Central memory CD4-positive, alpha-beta T cell (primary cell): ENCODE measurements at regions not wholly inside any gene's neighbourhood (a gene's known extent, or its start where the extent isn't known, plus 50 kb on each side); places are given as distances from the start of the nearest gene placed in this dataset.
"Not testable (repeated sequence)": the region's sequence is repeated elsewhere in the genome, so short reads cannot be mapped to it uniquely, and the experiment has no call there.

Experiments
- DNase-seq: peaks from one replicate; pipeline ENCODE4 v3.0.0; 2022

- no peak for DNase-seq
These were observed 456.5 kb downstream of the EIPR1 start for GRCh38 chr2:2921011-2921720.

DNA sequence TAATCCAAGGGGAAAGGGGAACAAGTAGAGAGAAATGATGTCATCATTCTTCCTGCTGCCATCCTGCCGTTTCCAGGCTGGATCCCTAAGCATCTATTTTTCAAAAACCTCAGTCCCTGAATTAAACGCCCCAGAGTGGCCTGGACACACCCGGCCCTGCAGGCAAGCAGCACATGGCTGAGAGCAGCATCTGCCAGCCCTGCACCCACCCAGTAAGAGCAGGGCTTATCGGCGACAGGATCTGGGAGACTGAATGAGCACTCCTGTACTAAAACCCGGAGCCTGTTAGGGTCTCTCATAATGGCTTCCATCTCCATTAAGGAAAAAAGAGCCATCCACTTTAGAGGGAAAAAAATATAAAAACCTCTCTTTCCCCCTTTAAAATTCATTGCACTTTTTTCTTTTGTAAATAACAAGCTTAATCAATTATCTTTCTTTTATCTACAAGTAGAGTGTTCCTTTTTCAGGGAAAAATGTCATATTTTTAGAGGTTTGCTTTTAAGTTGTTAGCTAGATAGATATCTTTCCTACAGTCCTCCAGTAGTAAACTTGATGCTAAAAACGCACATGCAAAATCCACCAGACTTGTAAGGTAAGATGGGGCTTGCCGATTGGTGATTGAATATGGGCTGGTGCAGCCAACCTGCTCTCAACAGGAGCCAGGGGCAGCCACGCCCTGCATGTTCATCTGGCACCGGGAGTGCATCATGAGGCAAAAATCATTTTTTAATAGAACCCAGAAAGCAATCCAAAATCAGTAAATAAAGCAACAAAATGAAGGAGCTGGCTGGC is 457.8 kb downstream of the EIPR1 start:
- DNase-seq, result no peak

DNA sequence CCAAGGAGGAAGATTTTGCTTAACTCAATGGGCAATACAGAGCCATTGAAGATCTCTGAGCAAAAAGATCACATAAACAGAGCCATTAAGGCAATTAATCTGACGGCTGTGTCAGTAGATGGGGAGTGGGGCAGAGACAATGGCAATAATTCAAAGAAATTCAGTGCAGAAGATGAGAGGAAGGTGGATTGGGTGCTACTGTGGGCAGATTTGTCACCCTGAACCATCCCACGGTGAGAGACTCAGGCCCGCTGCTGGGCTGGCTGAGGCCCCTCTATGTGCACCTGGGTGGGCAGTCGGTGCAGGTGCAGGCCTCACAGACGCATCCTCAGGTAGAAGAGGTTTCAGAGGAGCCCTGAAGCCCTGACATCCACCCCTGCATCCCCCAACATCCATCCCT is 458.6 kb downstream of the EIPR1 start:
- no peak for DNase-seq

DNA sequence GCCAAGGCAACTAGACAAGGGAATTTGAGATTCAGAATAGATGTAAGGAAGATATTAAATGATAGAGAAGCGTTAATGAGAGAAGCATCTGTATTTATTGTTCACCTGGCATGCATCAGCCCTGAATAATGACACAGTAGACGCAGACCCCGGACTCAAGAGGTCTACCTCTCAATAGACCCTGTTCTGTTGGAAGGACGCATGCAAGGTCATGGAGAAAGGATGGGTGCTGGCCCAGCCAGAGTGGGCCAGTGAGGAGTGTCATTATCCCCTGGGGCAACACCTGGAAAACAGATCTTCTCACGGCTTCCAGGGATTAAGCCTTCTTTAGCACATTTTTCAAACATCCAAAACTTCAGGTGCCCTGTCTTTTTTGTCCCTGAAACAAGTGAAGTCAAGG is 461.0 kb downstream of the EIPR1 start:
- DNase-seq, result no peak

DNA sequence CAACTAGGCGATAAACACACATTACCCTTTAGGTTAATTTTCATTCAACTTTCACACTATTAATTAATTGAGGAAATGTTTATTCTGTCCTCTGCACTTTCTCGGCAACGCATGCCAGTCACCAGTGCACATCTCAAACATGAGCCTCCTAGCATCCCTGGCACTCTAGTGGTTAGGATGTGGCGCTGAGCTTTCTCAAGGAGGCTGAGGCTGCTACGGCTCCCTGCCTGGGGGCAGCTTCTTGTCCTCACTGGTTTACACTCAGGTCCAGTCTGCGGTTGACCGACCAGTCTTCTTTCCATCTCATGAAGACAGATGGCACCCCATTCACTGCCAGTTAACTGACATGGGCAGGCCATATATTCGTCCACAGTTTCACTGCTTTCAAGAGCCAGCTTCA is 463.4 kb downstream of the EIPR1 start:
- DNase-seq, result no peak

- no peak for DNase-seq
These were observed 464.0 kb downstream of the EIPR1 start for GRCh38 chr2:2913601-2914120.

- DNase-seq, result no peak
These were observed 464.9 kb downstream of the EIPR1 start for GRCh38 chr2:2912731-2913130.

DNA sequence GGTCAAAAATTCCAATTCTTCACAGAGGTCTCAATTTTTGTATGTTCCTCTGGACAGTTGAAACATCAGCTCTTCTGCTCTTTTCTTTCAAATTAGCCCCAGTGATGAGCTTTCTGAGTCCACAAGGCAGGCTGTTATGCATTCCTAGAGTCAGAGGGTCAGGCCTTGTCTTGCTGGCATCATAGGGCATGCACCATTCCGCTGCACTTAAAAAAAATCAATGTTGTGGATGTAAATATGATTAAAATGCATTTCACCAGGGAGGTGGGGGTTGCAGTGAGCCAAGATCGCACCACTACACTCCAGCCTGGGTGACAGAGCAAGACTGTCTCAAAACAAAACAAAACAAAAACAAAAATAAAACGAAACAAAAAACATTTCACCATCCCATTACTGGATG is 465.3 kb downstream of the EIPR1 start:
- no peak for DNase-seq

GRCh38 chr2:2910259-2910658 is 467.4 kb downstream of the EIPR1 start:
- no peak for DNase-seq

GRCh38 chr2:2909086-2910035 is 468.3 kb downstream of the EIPR1 start:
- no peak for DNase-seq

- no peak for DNase-seq
These were observed 471.5 kb downstream of the EIPR1 start for GRCh38 chr2:2906091-2906490.

GRCh38 chr2:2904721-2905350 is 472.8 kb downstream of the EIPR1 start:
- DNase-seq, result no peak

DNA sequence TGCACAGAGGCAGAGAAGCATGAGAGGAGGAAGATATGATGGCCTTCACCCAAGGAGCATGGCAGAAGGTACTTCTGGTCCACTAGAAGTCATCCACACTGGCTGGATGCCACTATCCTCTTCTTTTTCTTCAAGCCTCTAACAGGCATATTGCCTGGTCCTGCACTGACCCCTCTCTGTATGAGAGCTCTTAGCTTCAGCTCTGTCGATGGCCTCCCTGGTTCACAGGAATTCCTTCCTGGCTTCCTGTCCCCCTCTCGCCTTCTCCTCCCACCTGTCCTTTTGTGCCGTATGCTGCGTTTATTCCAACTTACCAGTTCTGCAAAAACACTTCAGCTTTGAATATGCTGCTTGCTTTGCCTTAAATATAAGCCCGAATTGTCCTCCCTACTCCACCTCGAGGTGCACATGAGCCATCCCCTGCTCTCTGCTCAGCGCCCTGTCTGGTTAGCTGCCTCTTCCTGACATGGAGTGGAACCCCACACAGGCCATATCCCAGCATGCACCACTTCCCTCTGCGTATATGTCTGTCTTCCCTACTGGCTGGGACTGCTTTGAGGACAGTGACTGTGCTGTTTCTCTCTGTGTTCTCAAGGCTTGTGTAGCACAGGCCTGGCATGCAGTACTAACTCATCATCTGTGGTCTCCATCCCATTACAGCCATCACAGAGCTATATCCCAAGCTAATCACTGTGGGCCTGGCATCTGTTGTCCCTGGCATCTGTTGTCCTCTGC is 474.9 kb downstream of the EIPR1 start:
- DNase-seq, result no peak

DNA sequence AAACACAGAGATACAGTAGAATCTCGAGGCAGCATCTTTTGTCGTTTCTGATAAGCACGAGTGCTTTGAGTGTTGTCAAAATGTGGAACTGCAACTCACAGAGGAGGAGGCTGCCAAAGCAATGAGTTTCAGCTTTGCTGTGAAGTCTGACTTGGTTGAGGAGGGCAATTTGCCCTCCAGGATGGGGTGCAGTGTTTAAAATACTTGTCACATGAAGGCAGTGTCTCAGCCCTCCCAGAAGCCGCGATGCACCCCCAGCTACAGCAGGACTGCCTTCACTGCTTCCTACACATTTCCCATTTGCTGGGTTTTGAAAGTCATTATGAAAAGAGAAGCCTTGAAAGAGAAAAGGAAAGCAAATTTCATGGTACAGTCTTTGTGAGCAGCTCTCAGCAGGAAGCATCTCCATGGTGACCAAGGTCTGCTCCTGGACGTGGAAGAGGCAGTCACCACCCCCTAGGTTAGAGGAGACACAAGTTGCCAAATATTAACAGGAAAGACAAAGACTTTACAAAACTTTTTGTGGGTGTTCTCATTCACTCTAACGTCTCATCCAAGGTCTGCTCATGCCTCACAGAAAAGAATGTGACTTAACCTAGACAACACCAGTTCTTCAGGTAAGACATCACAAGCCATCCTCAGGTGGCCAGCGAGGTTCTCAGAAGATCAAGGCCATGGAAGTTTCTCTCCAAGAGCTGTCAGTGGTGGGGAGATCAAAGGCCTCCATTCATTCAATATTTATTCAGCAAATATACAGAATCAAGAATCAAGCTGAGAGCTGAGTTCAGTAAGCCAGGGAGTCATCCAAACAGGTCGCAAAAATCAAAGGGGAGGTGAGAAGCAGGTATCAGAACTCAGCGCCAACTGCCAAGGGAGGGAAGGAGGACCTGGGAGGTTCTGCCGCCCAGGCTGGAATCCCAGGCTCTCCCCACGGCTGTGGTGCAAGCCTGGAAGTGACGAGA is 476.0 kb downstream of the EIPR1 start:
- DNase-seq, result no peak

- no peak for DNase-seq
These were observed 477.8 kb downstream of the EIPR1 start for GRCh38 chr2:2899826-2900225.

- no peak for DNase-seq
These were observed 478.9 kb downstream of the EIPR1 start for GRCh38 chr2:2898744-2899143.

DNA sequence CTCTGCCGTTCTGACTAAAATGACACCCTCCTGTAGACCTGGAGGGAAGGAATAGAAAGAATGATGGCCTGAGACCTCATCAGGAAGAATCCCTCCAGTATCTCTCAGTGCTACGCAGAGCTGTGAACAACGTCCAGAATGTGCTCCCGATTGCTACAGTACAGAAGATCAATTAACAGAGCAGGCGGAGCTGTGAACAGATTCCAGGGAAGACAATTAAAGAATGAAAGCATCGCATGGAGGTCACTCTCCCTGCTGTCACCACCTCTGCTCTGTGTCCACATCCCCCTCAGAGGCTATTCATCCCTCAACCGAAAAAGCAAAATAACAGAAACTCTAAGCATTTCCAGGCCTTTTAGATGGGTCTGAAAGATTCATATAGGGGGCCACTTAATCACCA is 481.0 kb downstream of the EIPR1 start:
- no peak for DNase-seq

DNA sequence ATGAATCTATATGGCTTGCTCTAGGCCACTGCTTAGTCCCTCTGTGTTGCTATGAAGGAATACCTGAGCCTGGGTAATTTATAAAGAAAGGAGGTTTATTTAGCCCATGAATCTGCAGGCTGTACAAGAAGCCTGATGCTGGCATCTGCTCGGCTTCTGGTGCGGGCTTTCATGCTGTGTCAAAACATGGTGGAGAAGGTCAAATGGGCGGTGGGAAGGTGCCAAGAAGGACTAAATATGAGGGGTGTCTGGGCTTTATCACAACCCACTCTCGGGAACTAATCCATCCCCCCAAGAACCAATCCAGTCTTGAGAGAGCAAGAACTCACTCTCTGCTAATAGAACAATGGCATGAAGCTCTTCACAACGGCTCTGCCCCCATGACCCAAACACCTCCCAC is 481.6 kb downstream of the EIPR1 start:
- no peak for DNase-seq

DNA sequence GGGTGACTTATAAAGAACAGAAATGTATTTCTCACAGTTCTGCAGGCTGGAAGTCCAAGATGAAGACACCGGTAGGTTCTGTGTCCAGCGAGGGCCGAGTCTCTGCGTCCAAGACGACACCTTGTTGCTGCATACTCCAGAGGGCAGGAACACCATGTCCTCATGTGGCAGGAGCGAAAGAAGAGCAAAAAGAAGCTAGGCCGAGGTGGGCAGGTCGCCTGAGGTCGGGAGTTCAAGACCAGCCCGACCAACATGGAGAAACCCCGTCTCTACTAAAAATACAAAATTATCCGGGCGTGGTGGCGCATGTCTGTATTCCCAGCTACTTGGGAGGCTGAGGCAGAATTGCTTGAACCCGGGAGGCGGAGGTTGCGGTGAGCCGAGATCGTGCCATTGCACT is 483.6 kb downstream of the EIPR1 start:
- not testable (repeated sequence) for DNase-seq

DNA sequence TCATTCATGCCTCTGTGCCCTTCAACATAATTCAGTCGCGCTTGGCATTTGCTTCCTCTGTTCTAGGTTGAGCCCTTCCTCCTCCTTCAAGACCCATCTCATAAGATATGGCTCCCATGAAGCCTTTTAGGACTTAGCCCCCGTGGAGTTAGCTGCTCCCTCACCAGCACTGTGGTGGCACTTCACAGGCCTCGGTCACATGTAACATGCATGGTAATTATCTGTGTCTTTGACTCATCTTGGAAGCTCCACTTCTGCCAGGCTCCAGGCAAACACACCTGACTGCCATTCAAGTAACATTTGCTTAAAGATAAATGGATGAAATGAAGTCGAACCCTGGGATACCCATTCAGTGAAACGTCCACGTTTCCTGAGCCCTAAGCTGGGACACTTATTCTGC is 484.7 kb downstream of the EIPR1 start:
- no peak for DNase-seq

DNA sequence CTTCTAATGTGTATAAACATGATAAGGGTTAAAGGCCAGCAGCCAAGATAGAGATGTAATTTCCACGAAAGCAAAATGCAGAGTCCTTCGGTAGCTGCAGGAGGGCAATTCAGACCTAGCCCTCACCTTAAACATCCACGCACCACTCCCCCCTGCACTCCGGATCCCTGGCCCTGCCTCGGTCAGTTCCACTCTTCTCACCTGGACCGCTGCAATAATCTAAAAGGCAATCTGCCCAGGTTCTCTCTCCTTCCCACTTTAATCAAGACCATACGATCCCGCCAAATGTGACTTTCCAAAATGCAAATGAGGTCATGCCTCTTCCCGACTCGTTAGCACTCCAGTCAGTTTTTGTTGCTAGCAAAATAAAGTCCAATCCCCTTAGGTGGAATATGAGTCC is 485.2 kb downstream of the EIPR1 start:
- no peak for DNase-seq
